ENCODE measurements at regions not wholly inside any gene's neighbourhood (a gene's known extent, or its start where the extent isn't known, plus 50 kb on each side); places are given as distances from the start of the nearest gene placed in this dataset.

DNA sequence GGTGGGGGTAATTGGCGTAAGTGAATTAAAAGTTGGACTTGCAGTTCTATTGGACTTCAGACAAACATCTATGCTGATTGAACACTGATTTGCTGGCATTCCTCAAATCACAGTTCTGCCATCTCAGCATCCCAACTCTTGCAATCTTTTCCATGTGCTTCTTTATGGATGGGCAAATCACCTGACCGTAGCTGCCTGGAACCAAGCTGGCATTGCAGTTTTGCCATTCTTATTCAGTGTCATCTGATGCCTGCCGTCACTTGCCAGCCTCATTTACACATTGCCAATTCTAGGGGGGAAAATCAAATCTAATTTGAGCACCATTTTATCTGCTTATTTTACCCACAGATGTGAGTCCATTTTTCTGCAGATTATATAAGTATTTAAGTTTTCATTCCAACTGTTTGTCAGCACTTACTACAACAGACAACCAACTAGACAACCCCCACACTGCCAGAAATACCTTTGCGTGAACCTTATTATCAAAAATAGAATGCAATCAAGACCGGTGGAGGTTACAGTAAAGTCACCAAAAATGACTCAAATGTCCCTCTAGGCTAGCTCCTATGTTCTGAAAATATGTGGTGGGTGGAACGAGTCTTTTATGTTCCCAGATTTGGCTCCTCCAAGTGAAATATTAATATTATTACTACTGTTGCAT is 172.3 kb upstream of the CTBP2 start:
- no peak for DNase-seq

- DNase-seq: no peak
Observed at GRCh38 chr10:125331056-125331455, 170.7 kb upstream of the CTBP2 start.

DNA sequence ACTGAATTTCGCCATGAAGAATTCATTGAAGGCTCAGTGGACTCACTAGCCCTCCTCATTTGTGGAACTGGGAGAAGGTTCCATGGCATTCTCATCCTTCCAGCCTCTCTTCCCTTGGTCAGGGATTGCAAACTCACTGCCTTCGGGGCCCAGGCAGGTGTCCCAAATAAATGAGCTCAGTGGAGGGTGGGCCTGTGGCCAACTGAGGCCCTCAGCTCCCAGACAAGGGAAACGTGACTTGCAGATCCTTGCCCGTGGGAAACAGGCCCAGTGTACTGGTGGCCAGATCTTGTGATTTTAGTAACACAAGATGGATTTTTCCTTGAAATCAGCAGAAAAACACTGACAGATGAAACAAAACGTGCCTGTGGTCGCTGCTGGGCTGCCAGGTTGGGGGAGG is 168.7 kb upstream of the CTBP2 start:
- DNase-seq: no peak

DNA sequence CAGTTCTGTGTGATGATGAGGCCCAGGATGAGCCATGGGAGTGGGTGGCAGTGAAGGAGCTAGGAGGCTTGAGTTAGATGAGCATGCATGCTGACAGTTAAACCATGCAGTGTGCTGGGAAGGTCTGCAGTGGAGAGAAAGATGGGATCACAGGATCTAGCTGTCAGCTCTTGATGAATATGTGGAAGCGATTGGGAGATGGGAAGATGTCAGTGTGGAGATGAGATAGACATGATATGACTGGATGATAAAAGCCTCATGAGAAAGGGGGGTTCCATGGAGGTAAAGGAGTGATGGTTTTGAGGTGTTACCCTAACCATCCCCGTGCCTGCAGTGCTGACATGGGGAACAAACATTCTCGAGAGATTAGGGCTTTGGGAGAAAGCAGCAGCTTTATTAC is 165.0 kb upstream of the CTBP2 start:
- no peak for DNase-seq

GRCh38 chr10:125316436-125316835 is 156.1 kb upstream of the CTBP2 start:
- no peak for DNase-seq

DNA sequence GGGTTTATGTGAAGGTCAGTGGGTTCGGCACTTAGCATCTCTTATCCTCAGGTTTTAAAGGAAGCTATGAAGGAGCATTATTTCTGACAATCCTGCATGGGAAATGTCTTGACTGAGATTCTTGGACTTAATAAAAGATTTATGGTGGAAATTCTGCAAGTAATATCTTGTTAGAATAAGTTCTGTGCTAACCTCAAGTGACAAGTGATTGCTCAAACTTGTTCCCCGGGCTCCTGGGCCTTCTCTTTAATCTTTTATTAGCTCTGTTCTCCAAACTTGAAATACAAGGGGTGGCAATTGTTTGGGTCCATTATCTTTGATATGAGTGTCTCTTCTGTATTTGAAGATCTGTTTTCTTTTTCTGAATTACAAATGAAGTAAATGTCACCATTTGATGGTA is 140.6 kb upstream of the CTBP2 start:
- DNase-seq: no peak

- no peak for DNase-seq
Observed at GRCh38 chr10:125299461-125299860, 139.1 kb upstream of the CTBP2 start.

DNA sequence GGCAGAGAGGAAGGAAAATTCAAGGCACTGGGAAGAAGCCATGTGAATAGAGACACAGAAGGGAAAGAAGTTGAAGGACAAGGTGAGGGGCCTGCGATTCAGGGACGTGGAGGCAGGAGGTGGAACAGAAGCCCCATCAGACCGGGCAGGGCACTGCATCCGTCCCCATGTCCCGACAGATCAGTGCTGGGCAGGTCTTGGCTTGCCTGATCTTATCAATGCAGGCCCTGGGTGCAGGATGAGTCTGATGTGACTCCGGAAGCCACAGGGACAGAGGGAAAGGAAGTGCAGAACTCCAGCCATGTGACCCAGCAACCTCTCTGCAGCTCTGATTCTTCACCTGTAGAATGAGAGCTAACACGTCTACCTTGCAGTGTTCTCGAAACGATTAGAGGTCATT is 136.2 kb upstream of the CTBP2 start:
- DNase-seq: no peak

GRCh38 chr10:125294109-125294508 is 133.7 kb upstream of the CTBP2 start:
- DNase-seq: no peak

GRCh38 chr10:125291836-125292235 is 131.5 kb upstream of the CTBP2 start:
- no peak for DNase-seq

DNA sequence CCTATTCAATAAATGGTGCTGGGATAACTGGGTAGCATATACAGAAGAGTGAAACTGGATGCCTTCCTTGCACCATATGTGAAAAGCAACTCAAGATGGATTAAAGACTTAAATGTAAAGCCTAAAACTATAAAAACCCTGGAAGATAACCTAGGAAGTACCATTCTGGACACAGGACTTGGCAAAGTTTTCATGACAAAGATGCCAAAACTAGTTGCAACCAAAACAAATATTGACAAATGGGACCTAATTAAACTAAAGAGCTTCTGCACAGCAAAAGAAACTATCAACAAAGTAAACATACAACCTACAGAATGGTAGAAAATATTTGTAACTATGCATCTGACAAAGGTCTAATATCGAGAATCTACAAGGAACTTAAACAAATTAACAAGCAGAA is 129.1 kb upstream of the CTBP2 start:
- DNase-seq: no peak

DNA sequence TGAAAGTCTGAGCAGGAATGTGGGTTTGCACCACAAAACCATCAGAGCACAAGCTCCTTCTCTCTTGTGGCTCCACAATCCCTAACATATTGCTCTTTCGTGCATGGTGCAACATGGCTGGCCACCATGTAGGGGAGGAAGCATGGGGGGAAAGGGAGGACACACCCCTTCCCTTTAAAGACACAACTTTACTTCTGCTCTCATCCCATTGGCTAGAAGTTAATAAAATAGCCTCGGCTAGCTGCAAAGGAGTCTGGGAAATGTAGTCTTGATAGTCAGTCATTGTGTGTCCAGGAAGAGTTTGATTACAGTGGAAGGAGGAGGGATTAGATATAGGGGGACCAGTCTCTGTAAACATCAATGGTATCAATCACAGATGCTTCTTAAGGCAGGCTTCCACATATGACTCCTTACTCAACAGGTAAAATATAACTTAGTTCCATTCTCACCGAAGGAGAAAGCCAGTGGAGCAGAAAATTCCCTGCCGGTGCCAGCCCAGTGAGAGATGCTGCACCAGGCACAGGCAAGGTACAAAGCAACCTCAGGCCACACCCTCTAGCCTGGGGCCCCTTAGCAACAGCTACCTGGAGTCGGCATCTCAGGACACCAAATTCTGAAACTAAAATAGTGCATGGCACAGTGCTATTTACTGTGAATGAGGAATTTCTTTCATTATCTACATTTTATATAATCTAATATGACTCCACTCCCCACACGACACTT is 124.7 kb upstream of the CTBP2 start:
- DNase-seq: no peak

GRCh38 chr10:125283836-125284614 is 123.7 kb upstream of the CTBP2 start:
- no peak for DNase-seq

DNA sequence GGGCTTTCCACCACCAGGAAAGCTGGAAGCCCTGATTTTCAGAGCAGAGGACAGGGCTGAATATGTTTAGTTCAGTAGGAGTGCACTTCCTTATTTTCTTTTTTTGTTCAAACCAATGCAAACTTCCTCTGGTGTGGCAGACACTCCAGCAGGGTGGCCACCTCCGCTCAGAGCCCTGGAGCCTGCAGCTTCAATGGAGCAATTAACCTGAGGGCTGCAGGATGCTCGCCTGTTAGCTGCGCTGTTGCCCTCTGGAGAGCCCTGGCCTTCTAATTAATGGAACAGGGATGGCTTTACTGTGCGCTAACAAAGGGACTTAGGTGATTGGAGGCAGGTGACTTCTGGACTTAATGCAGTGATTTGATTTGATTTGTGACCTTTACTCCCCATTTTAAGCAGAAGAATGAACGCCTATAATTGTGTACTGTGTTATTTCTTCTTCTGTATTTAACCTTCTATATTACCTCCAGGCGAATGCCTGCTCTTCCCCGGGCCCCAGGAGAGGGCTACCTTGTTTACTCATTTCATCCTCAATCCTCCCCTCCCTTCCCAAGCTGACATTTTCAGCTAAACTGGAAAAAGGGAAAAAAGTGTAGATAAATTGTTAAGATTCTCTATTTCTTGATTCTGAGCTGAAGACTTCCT is 123.0 kb upstream of the CTBP2 start:
- no peak for DNase-seq

- no peak for DNase-seq
Observed at GRCh38 chr10:125281091-125281490, 120.7 kb upstream of the CTBP2 start.

DNA sequence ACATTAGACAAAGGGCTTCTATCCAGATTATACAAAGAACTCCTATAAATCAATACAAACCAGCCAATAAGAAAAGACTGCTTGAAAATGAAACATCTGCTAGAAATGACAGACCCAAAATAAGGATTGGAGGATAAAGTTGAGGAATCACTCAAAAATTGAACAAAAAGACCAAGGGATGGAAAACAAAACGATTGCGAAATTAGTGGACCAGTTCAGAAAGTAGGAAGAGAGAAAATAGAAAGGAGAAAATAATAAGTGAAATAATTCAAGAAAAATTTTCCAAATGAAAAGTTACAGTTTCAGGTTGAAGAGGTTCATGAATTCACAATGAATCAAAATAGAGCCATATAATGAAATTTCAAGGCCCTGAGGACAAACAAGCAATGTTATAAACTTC is 115.8 kb upstream of the CTBP2 start:
- DNase-seq: no peak

DNA sequence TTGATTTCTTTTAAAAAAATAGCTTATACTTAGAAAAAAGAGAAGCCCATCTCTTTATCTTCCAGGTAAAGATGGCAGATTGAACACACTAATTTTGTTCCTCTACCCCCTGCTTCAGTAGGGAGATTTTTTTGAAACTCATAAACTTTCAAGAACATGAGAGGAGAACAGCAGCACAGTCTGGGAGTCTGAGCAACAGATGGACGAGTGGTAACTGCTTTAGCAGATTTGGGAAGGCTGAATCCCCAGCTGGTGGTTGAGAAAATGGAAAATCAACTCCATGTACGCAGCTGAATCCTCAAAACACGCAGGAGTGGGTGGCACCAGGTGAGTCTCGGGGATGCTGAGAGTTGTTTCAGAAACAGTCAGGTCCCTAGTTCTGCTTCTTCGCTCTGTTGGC is 114.6 kb upstream of the CTBP2 start:
- DNase-seq: no peak

- DNase-seq: no peak
Observed at GRCh38 chr10:125273023-125273422, 112.7 kb upstream of the CTBP2 start.

DNA sequence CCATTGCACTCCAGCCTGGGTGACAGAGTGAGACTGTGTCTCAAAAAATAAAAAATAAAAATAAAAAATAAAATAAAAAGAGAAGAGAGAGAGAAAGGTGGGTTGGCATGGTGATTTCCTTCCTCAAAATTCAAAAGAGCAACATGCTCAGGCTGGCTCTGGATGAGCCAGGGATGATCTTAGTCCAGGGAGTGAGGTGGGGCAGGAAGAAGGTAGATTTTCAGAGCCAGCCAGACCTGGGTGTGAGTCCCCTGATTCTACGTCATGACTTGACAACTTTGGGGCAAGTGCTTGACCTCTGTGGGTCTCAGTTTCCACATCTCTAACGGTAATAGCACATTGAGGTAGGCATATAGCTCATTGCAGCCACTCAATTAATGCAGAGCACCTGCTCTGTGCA is 109.4 kb upstream of the CTBP2 start:
- DNase-seq: no peak

GRCh38 chr10:125266966-125267365 is 106.6 kb upstream of the CTBP2 start:
- DNase-seq: no peak

- DNase-seq: no peak
Observed at GRCh38 chr10:125266541-125266940, 106.2 kb upstream of the CTBP2 start.

DNA sequence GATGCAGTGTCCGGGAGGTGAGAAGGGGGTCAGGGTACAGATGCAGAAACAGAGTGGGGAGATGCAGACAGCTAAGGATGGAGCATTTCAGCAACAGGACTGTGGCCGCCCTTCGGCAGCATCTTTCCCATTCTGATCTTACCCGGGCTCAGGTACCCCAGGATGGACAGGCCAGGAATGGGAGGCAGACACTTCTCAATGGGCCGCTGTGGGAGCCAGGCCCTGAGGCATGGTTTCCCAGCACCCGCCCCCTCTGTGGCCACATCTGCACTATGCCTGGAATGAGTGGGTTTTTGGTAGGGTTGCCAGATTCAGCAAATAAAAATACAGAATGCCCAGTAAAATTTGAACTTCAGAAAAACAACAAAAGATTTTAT is 105.2 kb upstream of the CTBP2 start:
- DNase-seq: no peak

GRCh38 chr10:125264757-125265578 is 104.6 kb upstream of the CTBP2 start:
- DNase-seq: no peak

Data from NCI-H446 (cell line).